WI38 (cell line): ENCODE measurements at regions not wholly inside any gene's neighbourhood (a gene's known extent, or its start where the extent isn't known, plus 50 kb on each side); places are given as distances from the start of the nearest gene placed in this dataset.

Experiments used
- H3K4me3 ChIP-seq: 2 replicates; pipeline ENCODE4 v1.5.1; 2011; ENCODE audit warnings: low read depth, mild to moderate bottlenecking, control low read depth, low read length
- CTCF ChIP-seq: IDR thresholded peaks from 2 replicates; pipeline ENCODE4 v1.5.1; 2012; ENCODE audit warnings: low read depth, mild to moderate bottlenecking, control low read depth, low read length

- no peak overlapping the region for H3K4me3 ChIP-seq
- TF ChIP-seq CTCF: no peak
Observed at GRCh38 chr16:35559911-35560636, 2100.7 kb downstream of the TP53TG3F start.

- H3K4me3 ChIP-seq: no peak overlapping the region
- TF ChIP-seq CTCF: no peak
Observed at GRCh38 chr16:35560637-35560984, 2101.2 kb downstream of the TP53TG3F start.

- no peak overlapping the region for H3K4me3 ChIP-seq
- no peak for TF ChIP-seq CTCF
Observed at GRCh38 chr16:35561346-35561745, 2101.9 kb downstream of the TP53TG3F start.

GRCh38 chr16:35562471-35562870 is 2103.1 kb downstream of the TP53TG3F start:
- no peak for TF ChIP-seq CTCF
- no peak overlapping the region for H3K4me3 ChIP-seq

- no peak overlapping the region for H3K4me3 ChIP-seq
- no peak for TF ChIP-seq CTCF
Observed at GRCh38 chr16:35562919-35563318, 2103.5 kb downstream of the TP53TG3F start.

GRCh38 chr16:35564148-35564547 is 2104.7 kb downstream of the TP53TG3F start:
- no peak for TF ChIP-seq CTCF
- H3K4me3 ChIP-seq: no peak overlapping the region

GRCh38 chr16:35564889-35565288 is 2105.5 kb downstream of the TP53TG3F start:
- TF ChIP-seq CTCF: no peak
- no peak overlapping the region for H3K4me3 ChIP-seq
